HG03280 (cell line): ENCODE measurements at regions not wholly inside any gene's neighbourhood (a gene's known extent, or its start where the extent isn't known, plus 50 kb on each side); places are given as distances from the start of the nearest gene placed in this dataset.

Experiments used
- ATAC-seq: cut with Tn5 transposase; IDR thresholded peaks from one replicate; pipeline ENCODE4 v1.9.1; 2021; ENCODE audit warnings: mild to moderate bottlenecking, moderate library complexity; ENCODE audit not compliant: unreplicated experiment

DNA sequence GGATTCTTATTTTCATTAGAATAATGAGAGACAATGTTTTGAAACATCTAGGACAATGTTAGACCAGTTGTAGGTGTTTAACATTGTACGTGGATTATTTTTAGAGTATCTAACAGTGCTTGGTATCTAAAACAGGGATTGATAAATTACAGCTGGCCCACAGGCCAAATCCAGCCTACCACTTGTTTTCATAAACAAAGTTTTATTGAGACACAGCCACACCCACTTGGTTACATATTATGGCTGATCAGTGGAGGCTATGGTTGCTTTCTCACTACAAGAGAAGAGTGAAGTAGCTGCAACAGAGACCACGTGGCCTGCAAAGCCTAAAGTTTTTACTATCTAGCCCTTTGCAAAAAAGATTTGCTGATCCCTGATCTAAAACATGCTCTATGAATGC lies 223.1 kb upstream of the CTNNB1 start:
- no peak for ATAC-seq

DNA sequence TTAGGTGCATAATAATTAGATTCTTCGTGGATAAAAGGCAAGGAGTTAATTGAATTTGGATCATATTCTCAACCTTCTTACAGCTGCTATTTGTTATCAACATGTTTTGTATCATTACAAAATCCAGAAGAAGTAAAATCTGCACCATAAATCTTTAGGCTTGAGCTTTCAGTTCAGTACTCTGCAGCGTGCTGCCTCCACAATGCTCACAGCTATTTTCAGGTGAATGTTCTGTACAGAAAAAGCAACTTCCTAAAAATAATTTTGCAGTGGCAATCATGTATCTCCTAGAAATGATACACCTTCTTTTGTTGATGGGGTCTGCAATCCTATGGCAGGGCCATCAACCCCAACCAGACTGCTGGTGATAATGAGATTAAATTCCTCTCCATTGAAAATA lies 220.9 kb upstream of the CTNNB1 start:
- no peak for ATAC-seq

DNA sequence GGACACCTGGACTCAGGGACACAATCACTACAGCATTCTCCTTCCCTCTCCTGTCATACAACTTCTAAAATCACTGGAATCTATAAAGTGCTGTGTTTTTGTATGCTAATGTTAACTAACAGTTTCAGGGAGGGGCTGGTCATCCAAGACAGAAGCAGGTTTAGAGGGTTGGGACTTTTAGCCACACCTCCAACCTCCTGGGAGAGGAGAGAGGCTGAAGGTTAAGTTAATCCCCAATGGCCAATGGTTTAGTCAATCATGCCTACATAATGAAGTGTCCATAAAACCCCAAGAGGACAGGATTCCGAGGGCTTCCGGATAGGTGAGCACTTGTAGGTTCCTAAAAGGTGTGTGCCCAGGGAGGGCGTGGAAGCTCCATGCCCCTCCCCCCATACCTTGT lies 219.3 kb upstream of the CTNNB1 start:
- ATAC-seq, result no peak

DNA sequence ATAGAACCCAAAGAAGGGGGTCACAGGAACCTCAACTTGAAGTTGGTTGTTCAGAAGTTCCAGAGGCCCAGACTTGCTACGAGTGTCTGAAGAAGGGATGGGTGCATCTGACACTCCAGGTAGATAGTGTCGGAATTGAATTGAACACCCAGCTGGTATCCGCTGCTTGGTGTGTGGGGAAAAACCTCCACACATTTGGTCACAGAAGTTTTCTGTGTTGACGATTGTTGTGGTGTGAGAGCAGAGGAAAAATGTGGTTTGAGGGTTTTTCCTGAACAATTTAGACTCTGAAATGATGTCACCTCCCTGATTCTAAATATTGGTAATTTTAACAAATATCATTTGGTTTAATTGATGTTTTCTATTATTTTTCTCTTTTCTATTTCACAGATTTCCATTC lies 218.8 kb upstream of the CTNNB1 start:
- ATAC-seq, result no peak

DNA sequence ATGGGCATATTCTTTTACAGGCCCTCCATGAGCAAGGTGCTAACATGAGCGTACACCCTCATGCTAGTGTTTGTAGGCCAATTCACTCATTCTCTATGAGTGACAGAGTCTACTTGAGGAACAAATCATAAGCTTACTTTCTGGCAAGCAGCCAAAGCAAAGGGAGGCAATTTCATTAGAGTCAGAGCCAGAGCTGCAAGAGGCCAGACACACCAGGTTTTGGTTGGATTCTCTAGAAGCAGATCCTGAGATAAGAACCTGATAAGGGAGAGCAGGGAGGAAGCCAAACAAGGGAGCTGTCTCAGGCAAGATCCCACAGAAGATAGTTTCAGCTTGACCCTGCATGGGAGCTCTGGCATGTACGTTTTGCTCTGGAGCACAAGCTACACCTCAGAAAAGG lies 214.1 kb upstream of the CTNNB1 start:
- ATAC-seq, result no peak

DNA sequence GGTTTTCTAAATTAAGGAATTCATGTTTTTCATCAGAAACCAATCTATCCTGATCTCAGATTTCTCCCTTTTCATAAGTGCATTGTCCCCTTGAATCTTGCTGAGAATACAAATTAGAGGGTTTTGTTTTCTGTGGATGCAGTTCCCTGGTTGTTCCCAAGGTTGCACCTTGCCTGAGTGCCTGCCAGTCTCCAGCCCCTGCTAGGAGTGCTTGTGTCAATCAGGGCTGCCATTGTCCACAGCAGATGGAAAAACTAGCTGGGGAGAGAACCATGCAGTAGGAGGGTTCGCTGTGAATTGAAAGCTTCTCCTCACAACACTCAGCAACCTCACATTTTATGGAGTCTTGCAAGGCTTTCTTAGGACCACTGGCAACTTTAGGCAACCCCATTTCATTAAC lies 210.8 kb upstream of the CTNNB1 start:
- ATAC-seq, result no peak

DNA sequence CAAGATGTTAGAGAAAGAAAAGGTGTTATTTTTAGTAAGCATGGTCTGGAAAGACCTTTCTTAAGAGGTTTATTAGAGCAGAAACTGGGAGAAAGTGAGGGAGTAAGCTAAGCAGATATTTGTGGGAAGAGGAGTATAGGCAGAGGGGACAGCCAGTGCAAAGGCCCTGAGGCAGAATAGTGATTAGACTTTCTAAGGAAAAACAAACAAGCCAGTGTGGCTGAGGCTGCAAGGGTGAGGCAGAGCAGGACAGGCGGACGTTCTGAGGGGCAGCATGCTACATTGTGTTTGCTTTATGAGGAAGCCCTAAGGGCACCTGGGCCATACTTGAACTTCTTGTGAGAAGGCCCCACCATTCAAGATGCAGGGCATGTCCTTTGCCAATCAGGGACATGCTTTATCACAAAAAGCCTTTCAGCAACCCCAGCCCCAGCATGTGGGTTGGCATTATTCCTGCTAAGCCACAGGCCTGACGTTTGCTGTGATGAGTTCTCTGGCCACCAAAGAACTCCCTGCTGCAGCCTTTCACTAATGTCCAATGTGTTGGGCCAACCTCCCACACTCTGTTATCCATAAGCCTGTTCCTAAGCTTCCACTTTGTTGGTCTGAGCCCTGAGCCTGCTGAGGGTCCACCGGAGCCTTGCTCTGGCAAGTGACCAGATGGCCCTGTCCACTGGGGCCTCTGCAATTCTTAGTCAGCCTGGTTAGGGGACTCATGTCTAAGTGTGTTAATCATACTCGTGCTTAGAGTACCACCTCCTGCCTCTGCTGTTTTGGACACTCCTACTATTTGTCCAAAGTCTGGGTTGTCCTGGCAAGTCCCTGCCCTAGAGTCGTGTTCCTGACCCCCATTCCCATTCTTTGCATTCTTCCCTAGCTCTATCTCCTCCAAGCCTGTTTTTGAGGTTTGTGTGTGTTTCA lies 209.9 kb upstream of the CTNNB1 start:
- ATAC-seq, result no peak

DNA sequence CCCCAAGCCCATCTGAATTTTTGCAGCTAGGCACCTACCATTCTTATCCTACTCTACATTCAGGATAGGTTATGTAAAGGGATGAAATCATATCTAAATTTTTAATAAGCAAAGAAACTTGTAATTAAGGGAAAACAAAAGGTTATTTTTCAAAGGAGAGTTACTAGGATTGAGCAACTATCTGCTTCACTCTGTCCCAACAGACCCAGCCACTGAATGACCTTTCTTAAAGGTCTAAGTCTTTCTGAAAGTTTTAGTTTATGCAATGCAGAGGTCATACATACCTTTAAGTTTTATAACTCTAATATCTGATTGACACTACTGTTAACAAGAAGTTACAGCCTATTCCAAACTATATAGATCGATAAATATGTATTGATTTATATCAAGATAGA lies 209.2 kb upstream of the CTNNB1 start:
- no peak for ATAC-seq

DNA sequence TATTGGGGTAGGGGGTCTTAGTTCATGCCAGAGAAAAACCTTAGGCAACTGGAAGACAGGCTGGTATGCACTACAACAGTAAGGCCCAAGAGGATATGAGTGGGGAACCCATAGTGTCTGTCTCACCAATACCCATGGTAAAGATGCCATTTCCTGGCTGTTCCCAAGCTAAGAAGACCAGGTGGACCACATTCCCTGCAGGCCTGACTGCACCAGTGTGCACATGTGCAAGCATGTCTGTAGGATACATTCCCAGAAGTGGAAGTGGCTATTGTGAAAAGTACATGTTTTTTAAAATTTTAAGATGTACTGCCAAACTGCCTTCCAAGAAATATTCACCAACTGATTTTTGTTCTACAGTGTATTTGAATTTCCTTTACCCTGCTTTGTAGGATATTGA lies 207.3 kb upstream of the CTNNB1 start:
- no peak for ATAC-seq

DNA sequence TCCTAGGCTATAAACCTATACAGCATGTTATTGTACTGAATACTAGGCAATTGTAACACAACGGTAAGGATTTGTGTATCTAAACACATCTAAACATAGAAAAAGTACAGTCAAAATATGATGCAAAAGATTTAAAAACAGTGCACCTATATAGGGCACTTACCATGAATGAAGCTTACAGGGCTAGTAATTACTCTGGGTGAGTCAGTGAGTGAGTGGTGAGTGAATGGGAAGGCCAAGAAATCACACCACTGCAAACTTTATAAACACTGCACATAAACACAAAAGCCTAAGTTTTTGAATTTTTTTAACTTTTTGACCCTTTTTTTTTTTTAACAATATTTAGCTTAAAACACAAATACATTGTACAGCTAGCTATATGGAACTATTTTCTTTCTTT lies 204.7 kb upstream of the CTNNB1 start:
- ATAC-seq, result no peak

DNA sequence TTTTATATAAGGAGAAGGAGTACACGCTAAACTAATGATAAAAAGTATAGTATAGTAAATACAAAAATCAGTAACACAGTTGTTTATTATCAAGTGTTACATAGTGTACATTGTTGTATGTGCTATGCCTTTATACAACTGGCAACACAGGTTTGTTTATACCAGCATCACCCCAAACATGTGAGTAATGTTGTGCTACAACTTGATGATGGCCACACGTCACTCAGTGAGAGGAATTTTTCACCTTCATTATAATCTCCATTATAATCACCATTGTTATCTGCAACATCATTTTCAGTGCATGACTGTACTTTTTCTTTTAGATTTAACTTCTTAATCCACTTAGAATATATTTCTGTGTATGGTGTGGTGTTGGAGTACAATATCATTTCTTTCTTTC lies 204.0 kb upstream of the CTNNB1 start:
- ATAC-seq, result no peak

DNA sequence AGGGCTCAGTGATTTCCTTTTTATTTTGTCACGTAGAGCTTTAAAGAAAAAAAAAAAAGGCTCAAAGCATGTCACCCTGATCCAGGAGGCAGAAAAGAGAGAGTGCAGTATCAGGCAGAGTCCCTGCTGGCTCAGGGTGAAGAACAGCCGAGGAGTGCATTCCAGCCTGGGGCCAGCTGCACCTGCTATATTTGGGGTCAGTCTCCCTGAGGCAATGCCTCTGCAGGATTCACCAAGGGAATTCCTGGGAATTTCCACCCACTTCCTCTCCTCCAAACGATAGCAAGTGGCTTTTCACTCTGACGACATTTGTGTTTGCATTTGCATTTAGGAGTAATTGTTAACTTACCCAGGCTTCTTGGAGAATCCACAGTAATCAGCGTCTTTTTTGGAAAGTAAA lies 202.9 kb upstream of the CTNNB1 start:
- ATAC-seq, result no peak

DNA sequence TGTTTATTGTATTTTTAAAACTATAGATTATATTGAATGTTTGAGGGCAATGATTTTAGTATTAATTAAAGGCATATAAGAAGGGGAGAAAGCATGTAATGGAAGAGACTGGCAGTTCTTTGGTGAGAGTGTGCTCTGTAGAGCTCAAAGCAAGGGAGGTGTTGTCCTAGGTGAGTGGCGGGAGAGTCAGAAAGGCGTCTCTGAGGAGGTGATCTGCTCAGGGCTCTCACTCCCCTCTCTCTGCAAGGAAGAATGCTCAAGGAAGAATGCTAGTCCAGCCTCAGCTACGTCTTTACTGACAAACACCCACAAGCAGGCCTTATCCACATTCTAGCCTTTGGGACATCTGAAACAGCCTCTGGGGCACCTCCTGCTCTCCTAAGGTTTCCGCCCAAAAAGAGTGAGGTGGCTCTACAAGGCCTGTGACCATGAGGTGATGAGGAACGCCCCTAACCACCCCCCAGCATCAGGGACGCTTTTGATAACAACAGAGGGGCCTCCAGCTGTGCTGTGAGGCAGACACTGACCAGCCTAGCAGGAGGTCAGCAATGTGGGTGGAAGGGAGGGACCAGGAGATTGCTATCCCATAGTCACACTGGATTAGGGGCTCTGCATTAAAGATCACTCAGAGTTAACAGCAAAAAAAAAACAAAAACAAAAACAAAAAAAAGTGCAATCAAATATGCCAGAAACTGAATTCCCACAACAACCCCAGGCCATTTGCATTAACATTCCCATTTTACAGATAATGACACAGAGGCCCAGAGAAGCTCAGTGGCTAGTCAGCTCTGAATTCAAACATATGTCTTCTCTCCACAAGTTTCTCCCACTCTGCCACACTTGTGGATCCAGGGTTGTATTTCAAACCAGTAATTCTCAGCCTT lies 202.2 kb upstream of the CTNNB1 start:
- ATAC-seq, result no peak

DNA sequence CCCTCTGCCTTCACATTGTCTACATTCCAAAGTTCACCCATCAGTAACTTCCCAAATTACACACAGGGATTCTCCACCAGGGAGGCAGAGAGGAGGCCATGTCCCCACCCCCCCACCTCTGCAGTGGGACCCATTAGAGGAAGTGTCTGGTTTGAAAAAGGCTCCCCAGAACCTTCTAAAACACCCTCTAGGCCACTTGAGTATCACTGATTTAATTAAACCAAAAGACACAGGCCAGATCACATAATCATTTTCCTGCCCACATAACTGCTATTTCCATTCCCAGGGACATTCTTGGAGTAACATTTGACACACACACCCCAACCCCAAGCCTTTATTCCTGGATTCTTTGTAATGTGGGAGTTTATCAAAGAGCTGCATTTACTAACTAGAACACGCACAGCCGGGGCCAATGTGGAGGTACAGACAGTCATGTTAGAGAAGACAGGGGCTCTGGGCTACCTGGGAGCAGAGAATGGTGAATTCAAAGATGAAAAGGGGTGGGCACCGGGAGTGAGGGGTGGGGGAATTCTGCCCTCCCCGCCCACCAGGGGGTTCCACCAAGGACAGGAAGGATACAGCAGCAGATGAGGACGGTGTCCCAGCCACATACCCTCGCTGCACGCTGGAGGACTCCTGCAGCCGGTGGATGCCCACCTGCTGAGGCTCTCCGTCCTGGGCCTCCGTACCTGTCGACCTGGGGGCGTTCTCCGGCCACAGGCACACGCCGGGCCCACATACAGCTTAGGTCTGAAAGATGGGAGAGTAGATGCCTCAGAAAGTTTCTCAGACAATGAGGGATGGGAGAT lies 201.4 kb upstream of the CTNNB1 start:
- no peak for ATAC-seq

DNA sequence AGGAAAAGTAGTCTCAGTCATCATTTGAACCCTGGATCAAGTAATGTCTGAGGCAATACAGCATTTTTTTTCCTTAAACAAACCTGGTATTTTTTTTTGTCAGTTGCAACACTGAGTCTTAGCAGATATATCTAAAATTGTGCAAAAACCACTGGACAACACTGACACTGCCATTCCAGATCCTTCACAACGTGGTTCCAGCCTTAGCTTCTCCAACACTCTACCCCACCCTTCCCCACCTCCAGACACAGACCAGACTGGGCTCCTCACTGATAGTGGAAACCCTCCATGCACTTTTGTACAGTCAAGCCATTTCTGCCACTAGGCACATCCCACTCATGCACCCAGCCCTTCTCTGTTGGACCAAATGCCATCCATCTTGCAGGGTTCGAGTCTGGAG lies 199.6 kb upstream of the CTNNB1 start:
- ATAC-seq, result no peak

DNA sequence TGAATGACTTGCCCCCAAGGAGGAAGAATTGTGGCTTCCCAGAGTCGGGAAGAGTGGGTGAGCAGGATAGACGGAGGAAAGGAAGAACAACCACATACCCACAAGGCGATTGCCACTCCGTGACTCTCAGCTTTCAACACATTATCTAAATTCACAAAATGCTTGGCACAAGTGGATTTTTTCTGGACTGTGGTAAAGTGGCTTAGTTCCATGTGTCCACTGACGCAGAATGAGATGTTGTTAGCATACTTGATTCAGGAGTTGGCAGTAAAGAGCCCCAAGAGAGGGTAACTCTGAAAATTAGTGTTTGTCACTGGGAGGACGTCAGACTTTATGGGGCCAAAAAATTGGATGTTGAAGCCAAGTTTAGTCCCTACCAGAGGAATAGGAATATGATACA lies 198.8 kb upstream of the CTNNB1 start:
- no peak for ATAC-seq

DNA sequence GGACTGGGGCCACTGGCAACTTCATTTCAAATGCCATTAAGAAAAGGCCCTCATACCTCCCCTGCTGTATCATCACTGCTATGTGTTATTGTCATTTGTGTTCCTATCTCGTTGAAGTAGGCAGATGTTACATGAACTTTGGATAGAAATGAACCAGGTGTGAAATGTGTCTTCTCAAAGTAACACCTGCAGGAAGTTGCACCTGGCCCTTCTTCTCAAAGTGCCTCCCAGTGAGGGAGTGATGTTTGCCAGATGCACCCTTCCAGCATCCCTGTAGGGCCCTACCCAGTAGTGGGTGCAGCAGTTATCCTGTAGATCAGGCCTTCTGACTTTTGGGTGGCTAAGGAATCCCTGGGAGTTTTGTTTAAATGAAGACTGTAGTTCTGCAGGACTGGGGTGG lies 197.7 kb upstream of the CTNNB1 start:
- no peak for ATAC-seq

DNA sequence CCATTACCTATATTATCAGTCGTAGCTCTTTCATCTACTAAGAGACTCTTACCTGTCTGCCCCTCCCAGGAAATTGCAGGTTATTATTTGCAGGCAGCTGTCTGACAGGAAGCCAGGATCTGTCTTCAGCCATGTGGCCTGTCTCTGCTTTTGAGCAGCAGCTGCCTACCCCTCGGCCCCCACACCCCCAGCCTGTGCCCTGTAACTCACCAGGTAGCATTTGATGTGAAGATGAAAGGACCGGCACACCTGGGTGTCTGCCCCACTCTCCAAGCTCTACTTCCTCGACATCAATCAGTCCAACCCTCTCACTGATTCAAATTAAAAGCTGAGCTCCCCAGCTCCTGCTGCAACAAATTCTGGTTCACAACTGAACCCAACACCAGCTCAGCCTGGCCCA lies 197.2 kb upstream of the CTNNB1 start:
- no peak for ATAC-seq

DNA sequence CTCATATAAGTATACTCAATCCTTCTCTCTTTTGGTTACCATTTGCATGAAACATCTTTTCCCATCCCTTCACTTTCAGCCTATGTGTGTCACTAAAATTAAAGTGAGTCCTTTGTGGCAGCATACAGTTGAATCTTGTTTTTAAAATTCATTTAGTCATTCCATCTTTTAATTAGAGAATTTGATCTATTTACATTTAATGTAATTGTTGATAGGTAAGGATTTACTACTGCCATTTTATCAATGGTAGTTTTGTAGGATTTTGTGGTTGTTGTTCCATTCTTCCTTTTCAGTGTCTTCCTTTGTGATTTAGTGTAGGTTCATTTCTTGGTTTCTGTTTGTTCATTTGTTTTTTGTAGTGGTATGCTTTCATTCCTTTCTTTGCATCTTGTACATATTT lies 191.9 kb upstream of the CTNNB1 start:
- ATAC-seq, result no peak

DNA sequence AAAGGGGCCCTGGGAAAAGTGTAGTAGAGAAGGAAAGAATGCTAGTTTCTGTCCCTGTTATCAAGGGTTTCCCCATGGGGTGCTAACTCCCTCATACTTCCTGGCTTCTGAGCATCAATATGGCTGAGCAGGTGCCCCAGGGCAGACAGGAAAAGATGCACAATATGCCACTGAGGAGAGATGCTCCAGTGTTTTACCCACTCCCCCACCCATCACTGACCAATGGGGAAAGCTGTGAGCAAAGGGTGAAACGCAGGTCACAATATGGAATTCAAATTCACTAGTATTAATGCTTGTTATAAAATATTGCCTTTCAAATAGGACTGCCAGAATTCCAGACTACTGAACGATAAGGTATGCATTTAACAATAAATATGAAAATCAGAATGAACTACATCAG lies 187.5 kb upstream of the CTNNB1 start:
- ATAC-seq, result no peak

DNA sequence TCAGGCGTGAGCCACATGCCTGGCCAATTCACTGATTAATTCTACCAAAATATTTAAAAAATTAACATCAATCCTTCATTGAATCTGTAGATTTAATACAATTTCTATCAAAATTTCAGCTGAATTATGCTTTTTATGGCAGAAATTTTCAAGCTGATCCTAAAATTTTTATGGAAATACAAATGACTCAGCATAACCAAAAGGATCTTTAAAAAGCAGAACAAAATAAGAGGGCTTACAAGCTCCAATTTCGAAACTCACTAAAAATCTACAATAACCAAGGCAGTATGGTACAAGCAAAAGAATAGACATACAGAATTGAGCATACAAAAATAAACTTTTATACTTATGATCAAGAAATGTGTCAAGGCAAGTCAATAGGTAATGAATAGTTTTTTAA lies 180.4 kb upstream of the CTNNB1 start:
- ATAC-seq, result no peak
